NCI-H82 treated with DMSO at 0.1 percent for 48 hours (cell line): ENCODE measurements at regions not wholly inside any gene's neighbourhood (a gene's known extent, or its start where the extent isn't known, plus 50 kb on each side); places are given as distances from the start of the nearest gene placed in this dataset.
"Not testable (repeated sequence)": the region's sequence is repeated elsewhere in the genome, so short reads cannot be mapped to it uniquely, and the experiment has no call there.

Experiments used
- DNase-seq: peaks from one replicate; lab custom pipeline; 2025; ENCODE audit not compliant: unreplicated experiment; lab: John Stamatoyannopoulos, UW

DNA sequence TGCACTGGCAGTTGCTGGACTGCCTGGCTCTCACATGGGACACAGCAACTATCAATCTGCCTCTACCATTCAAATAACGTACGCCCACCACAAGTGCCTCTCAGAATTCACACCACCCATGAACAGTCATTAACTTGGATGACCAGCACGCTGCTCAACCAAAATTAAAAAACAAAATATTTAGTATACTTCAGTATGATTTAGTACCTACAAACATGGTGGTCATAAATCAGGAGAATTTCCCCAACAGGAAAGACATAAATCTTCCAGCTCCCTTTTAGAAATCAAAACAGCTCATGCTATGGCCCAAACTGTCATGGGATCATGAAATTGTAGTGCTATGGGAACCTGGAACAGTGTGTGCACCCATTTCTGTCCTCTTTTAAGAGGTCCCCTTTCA lies 317.4 kb upstream of the ETAA1 start:
- DNase-seq = no peak

DNA sequence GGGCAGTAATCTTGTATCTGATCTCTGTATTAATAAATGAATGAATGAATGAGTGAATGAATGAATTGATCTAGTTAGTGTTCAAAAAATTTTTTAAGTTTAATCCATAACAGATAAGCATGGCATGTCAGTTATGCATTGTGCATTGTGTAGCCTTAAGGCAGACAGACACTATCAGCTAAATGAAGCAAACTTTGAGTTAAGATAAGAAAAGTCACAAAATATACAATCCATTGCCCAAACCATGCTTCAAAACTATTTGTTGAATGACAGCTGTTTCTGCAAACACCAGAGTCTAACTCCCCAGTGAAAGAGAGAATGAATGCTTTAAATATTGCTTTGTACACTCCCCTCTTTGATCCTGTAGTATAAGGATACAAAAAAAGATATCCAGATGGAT lies 314.3 kb upstream of the ETAA1 start:
- no peak for DNase-seq

DNA sequence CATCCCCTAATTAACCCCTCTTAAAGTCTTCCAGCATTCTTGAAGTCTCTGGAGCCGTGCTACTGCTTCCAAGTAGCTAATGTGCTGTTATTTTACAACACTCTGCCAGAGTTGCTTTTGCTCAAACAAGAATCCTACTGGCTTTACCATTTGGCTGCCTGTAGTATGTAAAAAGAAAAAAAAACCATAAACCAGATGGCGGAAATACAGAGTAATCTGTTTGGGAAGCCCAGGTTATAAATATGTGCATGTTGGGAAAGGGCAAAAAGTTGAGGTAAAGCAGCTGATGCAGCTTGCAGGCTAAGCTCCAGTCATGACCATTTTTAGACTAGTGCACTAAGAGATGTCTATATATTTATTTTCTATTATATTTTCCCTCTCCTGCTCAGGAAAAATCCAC lies 313.2 kb upstream of the ETAA1 start:
- DNase-seq = no peak

DNA sequence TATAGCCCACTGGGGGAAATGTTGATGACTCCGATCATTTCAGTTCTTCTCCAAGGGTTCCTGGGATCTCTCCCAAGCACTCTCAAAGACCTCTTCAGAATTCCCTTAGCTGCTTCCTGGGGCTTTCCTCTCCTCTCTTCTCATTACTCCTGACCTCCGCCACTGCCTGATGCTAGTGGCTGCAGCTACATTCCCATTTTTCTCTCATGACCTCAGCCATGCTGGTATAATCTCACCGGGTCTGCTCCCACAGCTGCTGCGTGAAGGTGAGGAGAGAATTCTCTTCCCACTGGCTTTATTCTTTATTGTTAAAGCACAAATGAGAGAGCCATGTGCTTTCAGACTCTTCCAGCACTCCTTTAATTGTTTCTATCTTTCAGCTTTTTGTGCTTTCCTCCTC lies 312.0 kb upstream of the ETAA1 start:
- no peak for DNase-seq

DNA sequence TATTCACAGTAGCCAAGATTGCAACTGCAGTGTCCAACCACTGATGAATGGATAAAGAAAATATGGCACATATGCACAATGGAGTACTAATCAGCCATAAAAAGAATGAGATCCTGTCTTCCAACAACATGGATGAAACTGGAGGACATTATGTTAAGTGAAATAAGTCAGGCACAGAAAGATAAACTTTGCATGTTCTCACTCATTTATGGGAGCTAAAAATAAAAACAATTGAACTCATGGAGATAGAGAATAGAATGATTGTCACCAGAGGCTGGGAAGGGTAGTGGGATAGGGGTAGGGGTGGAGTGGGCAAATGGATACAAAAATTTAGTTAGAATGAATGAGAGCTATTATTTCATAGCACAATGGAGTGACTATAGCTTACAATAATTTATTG lies 305.5 kb upstream of the ETAA1 start:
- no peak for DNase-seq

DNA sequence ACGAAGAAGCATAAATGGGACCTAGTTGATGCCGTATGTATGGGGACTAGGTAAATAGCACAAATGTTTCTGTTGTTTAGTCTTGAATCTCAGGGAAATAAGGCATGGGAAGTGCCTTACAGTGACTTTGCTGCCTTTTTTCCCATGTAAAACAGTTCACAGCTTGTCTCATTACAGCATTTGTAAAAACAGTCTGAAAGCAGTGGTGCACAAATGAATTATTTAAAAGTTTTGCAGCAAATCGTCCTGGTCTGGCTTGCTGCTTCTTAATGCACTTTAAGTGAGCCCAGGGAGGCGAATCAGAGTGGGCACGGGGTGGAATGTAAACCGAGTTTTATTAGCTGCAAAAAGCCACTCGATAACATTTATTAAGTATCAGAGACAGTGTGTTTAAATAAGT lies 302.0 kb upstream of the ETAA1 start:
- DNase-seq = no peak

DNA sequence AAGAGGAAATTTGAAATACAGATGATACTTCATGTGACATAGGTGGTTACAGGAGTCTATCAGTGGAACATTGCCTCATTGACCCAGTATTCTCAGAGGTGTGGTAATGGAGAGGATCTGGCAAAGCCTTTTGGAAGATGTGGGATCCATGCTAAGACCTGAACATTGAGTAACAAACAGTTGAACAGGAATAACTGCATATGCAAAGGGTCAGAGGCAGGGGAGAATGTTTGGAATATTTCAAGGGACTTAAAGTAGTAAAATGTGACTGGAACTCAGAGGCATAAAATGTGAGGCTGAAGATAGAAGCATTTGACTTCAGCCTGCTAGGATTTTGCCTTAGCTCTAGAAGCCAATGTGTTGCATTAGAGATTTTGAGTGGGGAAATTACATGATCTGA lies 300.2 kb upstream of the ETAA1 start:
- DNase-seq = no peak

DNA sequence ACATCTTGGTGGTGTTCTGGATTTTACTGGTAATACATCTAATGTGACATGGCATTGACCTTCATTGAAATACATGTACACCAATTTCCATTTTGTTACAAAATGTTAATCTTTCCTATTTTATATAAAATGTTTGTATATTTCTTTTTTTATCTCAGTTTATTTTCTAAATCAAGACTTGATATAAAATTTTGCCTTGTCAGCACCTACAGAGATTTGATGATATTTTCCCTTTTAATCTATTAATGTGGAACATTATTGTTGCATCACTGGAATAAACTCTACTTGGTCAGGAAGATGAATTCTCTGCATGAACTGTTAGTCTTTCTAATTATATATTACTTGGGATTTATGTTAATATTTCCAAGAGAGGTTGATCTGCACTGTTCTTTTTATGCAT lies 294.0 kb upstream of the ETAA1 start:
- DNase-seq = no peak

DNA sequence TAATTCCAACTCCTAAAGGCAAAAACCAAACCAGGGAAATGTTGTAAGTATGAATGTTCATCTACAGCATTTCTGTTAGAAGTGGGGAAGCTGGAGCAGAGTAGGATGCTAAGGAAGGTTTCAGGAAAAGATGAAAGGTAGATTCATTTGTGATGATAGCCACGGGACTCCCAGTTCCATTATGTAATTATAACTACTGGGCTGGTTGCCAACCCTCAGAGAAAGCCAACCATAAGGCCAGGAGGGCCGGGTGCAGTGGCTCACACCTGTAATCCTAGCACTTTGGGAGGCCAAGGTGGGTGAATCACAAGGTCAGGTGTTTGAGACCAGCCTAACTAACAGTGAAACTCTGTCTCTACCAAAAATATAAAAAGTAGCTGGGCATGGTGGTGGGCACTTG lies 288.9 kb upstream of the ETAA1 start:
- no peak for DNase-seq

DNA sequence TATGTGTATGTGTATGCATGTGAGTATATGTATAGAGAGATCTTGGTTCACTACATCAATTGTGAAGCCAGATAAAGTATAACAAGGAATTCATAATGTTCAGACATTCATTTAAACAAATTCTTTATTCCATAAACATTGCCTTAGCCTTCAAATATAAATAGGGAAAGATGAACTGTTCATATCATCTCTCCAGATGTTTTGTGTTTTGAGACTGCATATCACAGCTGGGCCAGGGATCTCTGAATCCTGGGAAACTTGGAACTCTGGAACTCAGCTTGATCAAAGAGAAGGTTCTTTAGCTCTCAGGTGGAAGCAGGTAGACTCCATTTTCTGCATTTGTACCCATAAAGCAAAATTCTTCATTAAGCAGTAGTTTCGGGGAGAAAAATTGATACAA lies 272.6 kb upstream of the ETAA1 start:
- DNase-seq = no peak

DNA sequence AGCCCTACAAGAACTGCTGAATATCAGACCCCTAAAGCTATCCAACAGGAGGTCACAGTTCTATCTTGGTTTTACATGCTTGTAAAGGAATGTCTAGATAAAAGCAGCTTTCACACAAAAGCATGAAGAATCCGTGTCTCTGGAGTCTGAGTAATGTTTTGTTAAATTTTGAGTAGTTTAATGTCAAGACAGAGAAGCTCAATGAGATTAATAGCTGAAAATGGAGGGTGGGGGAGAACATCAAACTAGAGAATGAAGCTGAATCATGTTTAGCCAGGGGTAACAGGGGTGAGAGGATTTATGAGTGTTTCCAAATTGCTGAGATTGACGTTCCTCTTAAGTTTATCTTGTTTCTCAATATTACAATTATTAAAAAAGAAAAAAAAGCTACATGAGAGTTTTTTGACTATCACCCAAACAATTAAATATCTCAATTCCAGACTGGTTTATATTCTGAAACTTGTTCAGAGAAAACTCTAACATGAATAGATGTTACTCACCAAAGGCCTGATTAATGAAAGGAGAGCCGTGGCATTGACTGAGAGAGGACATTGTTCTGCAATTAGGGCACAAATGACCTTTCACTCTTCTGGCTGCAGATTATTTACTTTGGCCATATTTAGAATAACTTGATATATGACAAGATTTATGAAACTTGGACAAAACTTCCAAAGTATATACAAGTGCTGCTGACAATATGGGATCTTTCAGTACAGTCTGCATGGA lies 266.4 kb upstream of the ETAA1 start:
- DNase-seq = no peak

DNA sequence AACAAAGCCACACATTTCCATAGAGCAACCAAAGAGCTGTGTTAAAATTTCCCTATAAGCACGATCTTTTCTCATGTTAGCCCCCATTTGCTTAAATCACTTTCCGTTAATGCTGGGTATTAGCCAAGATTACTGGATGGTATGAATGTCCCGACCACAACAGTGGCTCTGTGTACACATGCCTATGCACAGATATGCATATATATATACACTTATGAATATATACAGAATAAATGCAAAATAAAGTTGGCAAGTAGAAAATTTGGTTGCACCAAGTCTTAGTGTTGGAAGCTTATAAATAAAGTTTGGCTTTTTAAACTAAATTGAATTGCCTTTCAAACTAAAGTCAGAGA lies 265.9 kb upstream of the ETAA1 start:
- no peak for DNase-seq

DNA sequence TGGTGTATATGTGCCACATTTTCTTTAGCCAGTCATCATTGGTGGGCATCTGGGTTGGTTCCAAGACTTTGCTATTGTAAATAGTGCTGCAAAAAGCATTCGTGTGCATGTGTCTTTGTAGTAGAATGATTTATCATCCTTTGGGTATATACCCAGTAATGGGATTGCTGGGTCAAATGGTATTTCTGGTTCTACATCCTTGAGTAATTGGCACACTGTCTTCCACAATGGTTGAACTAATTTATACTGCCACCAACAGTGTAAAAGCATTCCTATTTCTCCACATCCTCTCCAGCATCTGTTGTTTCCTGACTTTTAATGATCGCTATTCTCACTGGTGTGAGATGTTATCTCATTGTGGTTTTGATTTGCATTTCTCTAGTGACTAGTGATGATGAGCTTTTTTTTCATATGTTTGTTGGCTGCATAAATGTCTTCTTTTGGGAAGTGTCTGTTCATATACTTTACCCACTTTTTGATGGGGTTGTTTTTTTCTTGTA lies 264.6 kb upstream of the ETAA1 start:
- DNase-seq = not testable (repeated sequence)

DNA sequence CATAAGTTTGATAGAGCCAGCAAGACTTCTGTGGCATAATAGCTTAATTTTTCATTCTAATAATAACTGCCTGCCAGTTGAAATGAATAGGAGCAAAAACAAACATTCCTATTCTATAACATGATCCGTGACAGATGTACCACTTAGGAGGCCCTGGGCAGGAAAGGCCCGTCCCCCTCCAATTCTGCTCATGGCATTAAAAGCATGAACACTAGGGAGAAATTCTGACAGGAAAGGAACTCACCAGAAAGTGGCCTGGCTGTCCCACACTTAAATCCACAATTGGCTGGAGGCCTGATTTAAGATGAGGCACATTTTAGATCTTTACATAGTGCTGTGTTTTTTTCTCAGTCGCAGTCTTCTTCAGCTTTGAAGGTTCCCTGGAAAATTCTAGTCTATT lies 261.9 kb upstream of the ETAA1 start:
- no peak for DNase-seq

DNA sequence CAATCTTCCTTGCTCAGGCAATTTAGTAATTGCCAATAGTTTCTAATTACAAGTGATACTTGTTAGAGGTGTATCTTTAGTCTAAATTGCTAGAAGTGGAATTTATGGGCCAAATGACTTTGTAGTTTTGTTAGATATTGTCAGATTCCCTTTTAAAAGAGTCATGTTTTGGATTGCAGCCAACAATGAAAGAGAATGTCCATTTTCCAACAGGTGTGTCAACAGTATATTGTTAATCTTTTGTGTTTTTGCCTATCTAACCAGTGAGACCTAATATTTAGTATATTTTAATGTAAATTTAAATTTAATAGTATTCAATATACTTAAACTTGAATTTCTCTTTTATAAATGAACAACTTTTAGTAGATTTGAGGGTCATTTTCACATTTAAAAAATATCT lies 259.4 kb upstream of the ETAA1 start:
- no peak for DNase-seq

DNA sequence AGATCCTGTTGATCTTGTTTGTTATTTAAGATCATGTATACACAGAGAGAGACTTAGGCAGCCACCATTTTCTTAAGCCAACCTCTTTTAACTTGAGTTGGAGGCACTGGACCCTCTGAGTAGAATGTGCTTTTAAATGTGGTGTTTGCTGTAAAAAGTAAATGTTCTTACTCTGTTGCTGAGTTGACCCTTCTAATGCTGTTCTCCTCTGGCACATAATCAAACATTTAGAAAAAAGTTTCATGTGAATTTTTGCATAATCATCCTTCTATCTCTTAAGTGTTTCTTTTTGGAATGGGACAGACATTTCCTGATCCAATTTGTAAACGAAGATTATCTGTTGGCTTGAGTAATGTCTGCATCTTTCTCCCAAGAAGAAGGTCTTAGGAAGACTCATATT lies 255.1 kb upstream of the ETAA1 start:
- no peak for DNase-seq

DNA sequence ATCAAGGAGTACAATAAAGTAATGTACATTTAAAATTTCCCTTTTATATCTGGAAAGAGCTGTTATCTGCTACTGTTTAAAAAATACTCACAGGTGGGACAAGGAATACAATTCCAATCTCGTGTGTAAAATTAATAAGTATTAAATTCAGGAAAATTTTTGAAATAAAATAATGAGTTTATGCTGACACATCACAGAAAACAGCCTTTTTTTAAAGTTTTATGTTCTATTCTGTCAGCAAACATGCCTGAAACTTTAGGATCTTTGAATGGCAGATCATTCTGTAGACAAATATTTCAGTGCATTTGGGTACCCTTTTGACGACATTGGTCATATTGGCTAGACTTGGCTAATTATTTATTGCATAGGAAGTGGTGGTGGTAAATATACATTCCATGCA lies 254.4 kb upstream of the ETAA1 start:
- no peak for DNase-seq

DNA sequence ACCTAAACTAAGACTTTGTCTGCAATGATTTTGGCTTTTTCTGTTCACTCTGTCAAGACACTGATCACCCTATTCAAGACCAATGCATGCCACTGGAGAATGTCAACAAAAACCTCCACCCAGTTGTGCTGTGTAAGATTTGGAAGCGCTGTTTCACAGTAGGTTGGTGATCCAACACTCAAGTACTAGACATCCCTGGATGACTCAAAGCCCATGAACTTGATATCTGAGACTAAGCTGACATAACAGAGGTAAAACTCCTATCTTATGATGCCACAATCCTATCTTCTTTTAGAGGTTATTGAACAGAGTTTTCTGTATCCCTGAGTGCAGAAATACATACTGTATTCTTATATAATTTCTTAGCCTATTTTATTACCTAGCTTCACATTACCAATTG lies 251.3 kb upstream of the ETAA1 start:
- no peak for DNase-seq

DNA sequence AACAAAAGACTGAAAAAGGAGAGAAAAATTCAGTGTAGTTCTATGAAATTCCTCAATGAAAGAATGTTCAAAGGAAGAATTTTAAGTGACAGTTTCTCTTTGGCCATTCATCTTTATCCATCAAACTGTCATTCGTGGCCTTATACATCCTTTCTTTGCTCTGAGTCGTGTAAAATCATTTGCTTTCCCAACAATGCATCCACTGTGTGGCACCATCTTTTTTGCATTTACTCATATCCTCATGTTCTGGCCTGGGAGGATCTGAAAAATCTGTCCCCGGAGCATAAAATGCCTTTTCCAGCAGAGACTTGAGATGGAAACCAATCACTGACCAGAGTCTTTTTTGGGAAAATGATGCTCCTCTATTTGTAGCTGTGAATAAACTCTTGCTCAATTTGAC lies 240.3 kb upstream of the ETAA1 start:
- no peak for DNase-seq

DNA sequence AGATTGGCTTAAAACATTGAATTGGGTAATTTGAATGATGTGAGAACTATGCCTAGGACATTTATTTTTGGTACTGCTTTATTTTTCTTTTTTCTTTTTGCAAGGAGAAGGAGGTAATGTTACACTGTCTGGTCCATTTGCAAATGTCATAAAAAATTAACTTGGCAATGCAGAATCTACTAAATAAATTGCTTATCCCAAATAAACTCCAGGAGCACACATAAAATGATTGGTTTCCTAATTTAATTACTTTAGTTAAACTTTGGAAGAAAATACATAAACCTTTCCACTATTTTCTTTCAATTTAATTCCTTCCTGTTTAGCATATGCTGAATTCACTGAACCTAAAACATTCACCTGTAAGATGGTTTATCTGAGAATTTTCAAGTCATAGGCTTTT lies 238.4 kb upstream of the ETAA1 start:
- no peak for DNase-seq

DNA sequence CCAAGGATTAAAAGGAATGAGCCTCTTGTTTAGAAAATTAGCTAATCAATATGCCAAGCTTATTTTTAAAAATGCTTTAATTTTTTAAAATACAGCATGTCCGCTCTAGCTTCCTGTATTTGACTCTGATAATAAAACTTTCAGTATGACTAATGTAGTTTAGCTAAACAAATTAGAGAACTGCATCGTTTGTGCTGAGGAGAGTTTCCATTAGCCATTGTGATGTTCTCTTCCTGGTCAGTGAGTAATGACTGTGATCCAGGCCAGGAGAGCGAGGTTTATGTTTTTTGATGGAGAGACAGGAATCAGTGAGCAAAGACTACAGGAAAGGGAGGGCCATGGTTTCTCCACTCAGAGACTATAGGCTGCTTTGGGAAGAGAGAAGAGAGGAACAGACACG lies 237.2 kb upstream of the ETAA1 start:
- no peak for DNase-seq

DNA sequence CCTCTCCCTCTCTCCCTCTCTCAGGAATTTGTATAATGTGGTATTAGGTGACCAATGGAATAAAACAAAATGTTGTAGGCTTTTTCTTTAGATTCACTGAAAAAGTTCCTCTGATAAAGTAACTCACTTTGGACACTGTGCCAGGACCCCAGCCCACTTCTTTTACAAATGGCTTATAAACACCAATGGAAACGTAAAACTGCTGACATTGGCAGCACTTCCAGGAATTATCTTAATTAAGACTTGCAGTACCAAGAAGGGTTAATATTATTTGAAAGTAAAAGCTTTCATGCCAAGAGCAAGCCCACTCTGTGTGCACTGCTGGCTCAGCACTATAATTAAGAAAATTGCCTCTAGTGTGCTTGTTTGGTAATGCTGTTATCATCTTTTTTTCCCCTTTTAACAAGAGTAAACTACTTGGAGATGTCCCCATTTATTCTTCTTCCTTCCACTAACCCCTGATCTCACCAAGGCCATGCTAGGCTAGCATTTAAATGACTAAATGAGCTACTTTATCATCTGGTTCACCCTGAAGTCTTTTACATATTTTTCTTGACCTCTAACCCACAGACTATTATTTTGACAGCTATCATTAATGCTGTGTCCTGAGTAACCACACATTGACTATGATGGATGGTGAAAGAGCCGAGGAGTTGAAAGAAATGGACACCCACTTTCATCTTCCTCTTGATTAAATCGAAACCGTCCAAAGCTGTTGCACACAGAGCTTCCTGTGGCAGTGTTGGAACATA lies 232.2 kb upstream of the ETAA1 start:
- DNase-seq = no peak

DNA sequence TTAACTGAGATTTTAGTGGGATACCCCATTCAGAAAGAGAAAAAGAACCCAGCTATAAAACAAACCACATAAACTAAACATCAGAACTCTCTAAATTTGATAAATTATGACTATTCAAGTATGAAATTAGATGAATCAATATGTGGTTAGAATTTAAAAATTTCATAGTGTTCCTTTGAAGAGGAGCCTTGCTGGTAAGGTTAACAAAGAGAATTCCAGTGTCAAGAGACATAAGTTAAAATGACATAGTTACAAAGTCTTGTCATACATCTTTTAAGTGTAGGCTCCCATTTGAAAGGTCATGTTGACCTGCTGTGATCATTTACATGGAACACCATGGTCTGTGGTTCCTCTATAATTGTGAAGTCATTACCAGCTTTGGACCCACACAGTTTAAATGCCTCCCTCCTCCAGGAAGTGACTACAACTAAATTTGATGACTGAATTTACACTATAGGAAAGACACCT lies 231.6 kb upstream of the ETAA1 start:
- no peak for DNase-seq
